Posterior vena cava (tissue), 2 donors: ENCODE measurements at regions not wholly inside any gene's neighbourhood (a gene's known extent, or its start where the extent isn't known, plus 50 kb on each side); places are given as distances from the start of the nearest gene placed in this dataset.
"Not testable (repeated sequence)": the region's sequence is repeated elsewhere in the genome, so short reads cannot be mapped to it uniquely, and the experiment has no call there.

ENCODE experiments used
- DNase-seq: peaks from one replicate; pipeline ENCODE4 v3.0.0-alpha.2; 2020; ENCODE audit warnings: low spot score
- intact Hi-C, 2 donors: fragments of 100-400 bp; cut with DNase I; formaldehyde crosslinking; loops; one replicate each; pipeline versions ENCODE4 v1.14.1 to v1.14.2; 2022 to 2023
- donor health status: DM: yes; HTN: yes; CAD: no.
- donor health status: DM: yes; HTN: yes; CAD: no.

DNA sequence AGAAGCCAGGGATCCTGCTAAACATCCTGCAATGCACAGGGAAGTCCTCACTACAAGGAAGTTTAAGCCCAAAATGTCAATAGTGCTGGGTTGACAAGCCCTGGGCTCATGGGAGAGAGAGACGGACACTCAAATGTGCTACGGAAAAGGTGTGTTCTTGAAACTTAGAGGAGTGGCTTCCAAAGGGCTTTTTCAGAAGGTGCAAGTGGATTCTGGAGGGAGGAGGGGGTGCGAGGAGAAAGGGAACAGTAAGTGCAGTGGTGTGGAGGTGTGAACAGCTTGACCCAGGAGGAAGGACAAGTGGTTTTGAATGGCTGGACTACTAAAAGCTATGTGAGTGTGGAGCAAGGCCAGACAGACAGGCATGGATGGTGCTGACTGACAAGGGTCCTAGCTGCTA lies 50.4 kb upstream of the CECR2 start:
- intact Hi-C loops: no loop called here
- DNase-seq: peak; percentile 11

DNA sequence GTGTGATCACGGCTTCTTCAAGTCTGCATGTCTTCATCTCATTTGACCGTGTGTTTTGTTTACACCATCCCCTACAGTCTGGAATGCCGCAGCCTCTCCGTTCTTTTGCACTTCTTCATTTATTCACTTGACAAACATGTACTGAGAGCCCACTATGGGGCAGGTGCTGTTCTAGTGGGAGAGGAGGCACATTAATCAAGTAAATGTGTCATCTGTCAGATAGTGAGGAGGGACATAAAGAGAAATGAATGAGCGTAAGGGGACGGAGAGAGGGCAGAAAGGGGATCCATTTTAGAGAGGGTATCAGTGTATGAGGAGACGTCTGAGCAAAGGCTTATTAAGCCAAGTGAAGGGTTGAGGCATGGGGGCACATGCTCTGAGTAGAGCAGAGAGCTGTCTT lies 54.0 kb upstream of the CECR2 start:
- DNase-seq: no peak
- intact Hi-C loops: no loop called here

DNA sequence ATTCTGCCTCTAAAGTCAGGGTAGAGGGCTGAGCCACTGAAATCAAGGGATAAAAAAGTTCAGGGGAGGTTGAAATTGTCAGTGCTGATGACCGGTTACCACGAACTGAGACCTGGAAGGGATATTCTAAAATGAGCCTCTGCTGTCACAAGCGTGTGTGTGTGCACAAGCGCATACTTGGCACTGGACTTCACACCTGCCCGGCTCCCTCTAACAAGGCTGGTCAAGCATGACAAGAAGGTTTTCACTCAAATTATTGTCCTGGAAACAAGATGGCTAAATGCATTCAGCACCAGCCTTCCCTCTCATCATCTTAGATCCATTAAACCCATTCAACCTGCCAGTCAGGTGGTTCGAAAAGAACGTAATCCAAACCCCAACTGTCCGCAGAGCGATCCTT lies 54.8 kb upstream of the CECR2 start:
- intact Hi-C loops: no loop called here
- peak; percentile 31 for DNase-seq

DNA sequence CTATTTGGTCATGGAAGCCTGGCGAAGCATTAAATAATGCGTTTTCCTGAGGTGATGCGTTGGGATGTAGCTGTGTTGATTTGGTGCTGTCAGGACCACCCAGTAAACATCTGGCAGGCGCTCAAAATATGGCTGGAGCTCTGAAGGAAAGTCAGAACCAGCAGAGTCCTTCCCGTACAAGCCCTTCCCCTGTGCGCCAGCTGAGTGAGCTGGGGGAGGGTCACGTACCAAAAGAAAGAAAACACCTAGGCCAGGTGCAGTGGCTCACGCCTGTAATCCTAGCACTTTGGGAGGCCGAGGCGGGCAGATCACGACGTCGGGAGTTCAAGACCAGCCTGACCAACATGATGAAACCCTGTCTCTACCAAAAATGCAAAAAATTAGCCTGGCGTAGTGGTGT lies 55.6 kb upstream of the CECR2 start:
- DNase-seq: no peak
- intact Hi-C loops: no loop called here

DNA sequence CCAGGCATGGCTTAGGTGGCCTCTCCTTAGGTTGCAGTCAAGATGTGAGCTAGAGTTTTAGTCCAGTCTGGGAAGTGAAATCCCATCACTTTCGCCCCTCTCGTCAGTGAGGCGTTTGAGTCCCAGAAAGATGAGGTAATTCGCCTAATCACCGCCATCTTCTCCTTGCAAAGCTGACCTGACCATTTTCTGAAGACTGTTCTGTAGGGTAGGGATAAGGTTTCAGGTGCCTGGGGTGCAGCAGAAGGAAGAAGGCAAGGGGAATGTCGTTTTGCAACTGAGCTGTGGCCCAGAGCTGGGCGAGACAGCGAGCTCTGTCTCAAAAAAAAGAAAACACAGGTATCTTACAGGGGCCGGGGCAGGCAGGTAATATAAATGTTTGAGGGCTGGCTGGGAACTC lies 61.7 kb upstream of the CECR2 start:
- intact Hi-C loops: no loop called here

DNA sequence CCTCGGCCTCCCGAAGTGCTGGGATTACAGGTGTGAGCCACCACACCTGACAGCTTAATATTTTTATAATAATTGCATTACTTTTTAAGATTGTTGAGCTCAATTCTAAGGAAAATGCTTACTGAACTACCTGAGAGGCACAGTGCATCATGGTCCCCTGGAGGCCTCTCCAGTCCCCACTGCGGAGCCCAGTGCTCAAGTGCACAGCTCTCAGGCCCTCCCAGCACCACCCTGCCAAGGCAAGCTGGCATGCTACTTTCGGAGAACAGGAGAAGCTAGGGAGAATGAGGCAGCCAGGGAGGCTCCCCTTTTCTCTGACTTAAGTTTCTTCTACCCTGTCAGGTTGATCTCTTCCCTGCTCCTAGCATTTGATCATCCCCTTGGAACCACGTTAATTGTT lies 64.2 kb upstream of the CECR2 start:
- intact Hi-C loops: no loop called here
- DNase-seq: no peak

More for the DNA sequence above, 61.7 kb upstream of the CECR2 start:
- DNase-seq: peak; percentile 16

DNA sequence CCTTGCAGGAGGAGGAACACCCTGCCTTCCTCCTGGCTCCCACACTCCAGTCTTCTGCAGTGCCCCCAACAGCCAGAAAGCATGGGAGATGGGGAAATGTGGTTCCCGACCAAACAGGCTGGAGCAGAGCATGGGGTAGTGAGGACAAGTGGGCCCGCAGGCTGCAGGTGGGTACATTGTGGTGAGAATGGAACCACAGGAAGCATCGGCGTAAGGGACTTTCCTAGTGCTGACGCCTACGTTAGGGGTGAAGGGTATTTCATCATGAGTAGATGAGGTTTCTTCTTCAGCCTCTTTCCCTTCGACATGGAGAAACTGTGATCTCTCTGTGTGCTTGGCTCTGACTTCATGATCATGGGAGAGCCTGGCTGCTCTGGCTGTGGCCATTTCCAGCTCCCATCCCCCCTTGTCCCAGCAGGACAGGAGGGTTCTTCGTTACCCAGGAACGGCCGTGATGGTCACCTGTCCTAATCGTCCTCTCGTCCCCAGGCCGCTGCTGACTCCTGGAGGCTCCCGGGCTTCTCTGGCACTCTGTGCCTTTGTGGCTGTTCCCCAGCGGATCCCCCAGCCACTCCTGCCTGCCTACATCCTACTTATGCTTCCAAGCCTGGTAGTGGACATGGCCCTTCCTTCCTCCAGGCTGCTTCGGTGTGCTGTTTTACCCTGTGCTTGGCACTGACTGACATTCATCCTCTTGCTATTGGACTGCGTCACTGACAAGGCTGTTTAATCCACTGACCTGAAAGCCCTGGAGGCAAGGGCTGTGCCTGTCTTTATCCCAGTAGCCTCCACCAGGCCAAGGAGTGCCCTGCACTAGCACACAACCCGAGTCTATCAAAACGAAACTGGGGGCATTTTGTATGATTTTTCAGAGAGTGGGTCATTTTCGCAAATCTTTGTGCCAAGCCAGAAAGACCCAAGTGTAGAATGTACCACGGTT lies 65.2 kb upstream of the CECR2 start:
- no peak for DNase-seq

DNA sequence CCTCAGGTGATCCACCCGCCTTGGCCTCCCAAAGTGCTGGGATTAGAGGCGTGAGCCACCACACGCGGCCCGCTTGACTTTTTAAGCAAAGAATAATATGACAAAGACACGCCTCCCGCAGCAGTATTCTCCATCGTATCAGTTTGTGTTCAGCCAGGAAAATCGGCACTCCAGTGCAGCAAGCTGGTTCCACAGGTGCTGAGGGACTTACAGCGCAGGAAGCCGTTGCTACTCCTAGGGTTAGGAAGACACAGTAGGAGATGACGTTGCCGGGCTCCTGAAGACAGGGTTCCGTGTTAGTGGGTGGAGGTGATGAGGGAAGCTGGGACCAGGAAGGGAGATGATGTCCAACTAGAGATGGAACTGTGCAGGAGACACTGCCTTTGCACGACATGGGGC lies 65.8 kb upstream of the CECR2 start:
- DNase-seq: no peak
- intact Hi-C loops: no loop called here

More for the DNA sequence above, 65.2 kb upstream of the CECR2 start:
- intact Hi-C loops: no loop called here

DNA sequence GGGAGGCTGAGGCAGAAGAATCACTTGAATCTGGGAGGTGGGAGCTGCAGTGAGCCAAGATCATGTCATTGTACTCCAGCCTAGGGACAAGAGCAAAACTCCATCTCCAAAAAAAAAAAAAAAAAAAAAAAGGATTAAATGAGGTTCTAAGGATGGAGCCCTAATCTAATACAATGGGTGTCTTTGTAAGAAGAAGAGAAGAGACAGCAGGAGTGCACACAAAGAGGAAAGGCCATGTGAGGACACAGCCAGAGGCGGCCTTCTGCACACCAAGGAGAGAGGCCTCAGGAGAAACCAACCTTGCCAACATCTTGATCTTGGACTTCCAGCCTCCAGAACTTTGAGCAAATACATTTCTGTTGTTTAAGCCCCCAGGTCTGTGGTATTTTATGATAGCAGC lies 66.6 kb upstream of the CECR2 start:
- intact Hi-C loops: no loop called here
- no peak for DNase-seq

DNA sequence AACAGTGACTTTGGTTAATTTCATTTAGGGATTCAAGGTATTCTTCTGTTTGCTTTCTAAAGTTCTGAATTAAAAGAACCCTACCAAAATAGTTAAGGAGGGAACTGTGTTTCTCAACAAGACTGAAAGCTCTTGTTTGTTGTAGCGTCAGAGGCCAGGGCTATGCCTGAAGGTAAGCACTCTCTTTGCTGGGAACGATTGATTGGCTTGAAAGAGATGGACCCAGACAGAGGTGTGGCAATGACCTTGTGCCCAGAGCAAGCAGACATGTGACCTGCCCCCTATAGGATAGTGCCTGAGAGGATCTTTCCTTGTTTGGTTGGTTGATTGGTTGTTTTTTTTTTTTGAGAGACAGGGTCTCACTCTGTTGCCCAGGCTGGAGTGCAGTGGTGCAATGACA lies 68.3 kb upstream of the CECR2 start:
- DNase-seq: no peak
- intact Hi-C loops: no loop called here

DNA sequence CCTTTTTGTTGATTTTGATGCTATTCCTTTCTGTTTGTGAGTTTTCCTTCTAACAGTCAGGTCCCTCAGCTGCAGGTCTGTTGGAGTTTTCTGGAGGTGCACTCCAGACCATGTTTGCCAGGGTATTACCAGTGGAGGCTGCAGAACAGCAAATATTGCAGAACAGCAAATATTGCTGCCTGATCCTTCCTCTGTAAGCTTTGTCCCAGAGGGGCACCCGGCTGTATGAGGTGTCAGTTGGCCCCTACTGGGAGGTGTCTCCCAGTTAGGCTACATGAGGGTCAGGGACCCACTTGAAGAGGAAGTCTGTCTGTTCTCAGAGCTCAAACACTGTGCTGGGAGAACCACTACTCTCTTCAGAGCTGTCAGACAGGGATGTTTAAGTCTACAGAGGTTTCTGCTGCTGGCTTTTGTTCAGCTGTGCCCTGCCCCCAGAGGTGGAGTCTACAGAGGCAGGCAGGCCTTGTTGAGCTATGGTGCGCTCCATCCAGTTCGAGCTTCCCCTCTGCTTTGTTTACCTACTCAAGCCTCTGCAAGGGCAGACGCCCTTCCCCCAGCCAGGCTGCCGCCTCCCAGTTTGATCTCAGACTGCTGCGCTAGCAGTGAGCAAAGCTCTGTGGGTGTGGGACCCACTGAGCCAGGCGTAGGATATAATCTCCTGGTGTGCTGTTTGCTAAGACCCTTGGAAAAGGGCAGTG lies 70.3 kb upstream of the CECR2 start:
- intact Hi-C loops: not testable (repeated sequence)
- DNase-seq: peak; percentile 55

DNA sequence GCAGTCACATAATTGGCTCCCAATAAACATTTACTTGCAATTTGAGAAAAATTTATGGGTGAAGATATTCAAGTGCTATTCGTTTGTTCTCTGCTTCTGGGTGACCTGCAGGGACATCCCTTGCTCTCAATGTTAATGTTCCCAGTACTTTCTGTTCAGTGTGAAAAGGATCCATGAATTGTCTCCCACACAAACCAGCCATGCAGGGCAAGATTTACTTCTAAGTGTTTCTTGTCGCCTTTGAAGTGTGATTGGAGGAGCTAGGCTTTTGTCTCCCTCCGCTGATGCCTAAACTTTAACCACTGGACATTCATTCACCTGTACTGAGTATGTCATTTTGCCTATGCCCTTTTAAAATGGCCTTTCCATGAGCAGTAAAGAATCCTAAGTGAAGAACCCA lies 66.4 kb upstream of the ADA2 start:
- no peak for DNase-seq
- intact Hi-C loops: no loop called here

DNA sequence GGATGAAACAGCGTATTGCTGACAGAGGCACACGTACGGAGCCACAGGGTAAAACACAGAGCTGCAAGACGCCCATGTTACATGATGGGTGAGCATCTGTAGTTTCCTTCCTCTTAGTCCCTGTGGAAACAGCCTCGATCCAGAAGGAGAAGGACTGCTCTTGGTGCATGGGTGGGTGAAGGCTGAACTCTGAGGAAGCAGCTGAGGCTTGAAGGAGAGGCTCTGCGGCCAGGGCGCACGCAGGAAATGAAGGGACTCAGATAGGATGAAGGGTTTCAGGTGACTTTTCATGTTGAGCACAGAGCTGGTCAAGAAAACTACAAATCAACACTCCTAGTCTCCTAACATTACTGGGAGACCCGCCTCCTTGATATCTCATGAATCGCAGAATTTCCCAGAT lies 65.7 kb upstream of the ADA2 start:
- DNase-seq: peak; percentile 28
- intact Hi-C loops: no loop called here

DNA sequence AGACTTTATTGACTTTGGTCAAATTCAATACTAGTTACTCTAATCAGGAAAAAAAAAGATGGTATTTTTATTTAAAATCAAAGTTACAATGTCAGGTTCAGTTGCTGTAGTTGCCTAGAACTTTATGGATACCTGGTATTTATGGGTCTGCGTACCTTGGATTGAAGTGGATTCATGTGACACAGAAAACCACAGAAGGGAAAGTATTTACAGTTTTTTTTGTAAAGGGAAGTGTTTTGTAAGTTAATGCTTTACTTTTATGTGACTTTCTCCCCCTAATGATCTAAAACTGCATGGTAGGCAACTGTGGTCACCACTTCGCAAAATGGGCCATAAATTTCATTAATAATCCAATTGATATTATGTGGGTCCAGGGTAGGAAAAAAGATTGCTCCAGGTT lies 65.2 kb upstream of the ADA2 start:
- intact Hi-C loops: no loop called here

DNA sequence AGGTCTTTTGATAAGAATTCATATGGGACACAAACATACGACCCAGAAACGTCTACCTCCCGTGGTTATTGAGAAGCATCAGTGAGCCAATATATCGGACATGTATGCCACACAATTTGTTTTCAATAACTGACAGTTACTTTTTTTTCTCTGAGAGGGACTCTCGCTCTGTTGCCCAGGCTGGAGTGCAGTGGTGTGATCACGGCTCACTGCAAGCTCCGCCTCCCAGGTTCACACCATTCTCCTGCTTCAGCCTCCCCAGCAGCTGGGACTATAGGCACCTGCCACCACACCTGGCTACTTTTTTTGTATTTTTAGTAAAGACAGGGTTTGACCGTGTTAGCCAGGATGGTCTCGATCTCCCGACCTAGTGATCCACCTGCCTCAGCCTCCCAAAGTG lies 64.6 kb upstream of the ADA2 start:
- intact Hi-C loops: not testable (repeated sequence)

More for the DNA sequence above, 65.2 kb upstream of the ADA2 start:
- DNase-seq: no peak

DNA sequence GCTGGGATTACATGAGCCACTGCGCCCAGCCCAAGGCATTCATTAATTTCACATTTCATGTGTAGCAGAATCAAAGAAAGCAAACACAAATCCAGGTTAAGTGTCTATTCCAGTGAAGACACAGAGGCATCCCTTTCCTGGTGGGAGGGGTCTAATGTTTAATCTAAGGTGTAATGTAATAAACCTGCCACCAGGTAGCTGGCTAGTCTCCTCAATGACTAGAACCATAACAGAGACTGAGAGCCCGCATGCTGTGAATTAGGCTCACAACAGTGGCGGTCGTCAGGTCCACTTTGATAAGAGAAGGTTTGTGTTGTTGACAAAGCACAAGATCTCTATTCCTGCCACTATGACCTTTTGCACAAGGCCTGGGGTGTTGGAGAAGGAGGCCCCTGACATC lies 64.2 kb upstream of the ADA2 start:
- intact Hi-C loops: no loop called here
- DNase-seq: peak; percentile 48

More for the DNA sequence above, 64.6 kb upstream of the ADA2 start:
- DNase-seq: peak; percentile 41

DNA sequence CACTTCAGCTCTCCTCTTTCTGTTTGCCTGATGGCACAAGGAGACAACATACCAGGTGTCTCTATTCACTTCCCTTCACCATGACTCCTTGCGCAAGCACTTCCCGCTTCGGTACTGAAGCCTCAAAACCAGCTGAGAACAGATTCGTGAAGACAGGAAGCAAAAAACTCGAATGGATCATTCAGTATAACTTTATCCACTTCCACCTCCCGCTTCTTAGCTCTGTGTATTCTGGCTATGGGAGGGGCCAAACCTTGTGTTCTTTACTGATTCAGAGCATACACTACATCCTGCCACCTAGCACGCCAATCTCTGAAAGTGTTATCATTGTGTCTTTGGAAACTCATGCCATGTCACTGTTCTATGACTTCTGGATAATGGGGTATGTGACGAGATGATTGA lies 62.2 kb upstream of the ADA2 start:
- peak; percentile 5 for DNase-seq
- intact Hi-C loops: no loop called here

DNA sequence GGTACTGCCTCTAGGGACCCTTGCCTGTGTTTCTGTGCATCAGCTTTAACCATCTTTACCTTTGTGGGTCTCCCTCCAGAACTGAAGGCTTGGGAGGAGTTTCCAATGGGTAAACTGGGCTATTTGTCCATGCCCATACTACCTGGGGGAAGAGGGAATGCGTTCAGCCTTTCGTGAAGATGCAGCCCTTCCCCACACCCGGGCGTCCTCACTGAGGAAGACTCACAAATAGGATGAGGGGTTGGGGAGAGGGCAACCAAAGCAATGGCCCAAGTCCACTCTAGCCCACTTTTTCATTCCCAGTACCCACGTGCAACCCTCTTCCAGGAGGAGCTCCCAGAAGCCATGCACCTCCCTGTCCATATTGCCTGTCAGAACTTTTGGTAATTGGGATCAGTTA lies 61.8 kb upstream of the ADA2 start:
- peak; percentile 29 for DNase-seq
- intact Hi-C loops: no loop called here

DNA sequence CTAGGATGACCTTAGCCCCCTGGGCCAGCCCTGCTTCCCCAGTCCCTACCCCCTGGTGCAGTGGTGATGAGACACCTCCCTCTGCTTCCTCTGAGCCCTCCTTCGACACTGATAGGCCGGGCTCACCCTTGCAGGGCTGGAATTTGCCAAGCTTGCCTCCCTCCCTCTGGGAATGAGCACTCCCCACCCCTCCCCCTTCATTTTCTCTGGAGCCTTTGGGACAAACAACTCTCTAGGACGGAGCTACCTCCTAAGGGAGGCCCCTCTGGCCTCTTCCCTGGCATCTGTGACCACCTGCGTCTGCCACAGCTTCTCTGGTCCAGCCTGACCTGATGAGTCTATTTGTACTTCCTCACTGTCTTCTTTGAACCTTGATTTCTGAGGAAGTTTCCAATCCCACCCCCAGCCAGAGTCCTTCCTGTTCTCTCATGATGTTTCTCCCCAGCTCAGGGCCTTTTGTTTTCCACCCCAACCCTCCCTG lies 53.3 kb upstream of the ADA2 start:
- intact Hi-C loops: no loop called here
- peak; percentile 49 for DNase-seq

DNA sequence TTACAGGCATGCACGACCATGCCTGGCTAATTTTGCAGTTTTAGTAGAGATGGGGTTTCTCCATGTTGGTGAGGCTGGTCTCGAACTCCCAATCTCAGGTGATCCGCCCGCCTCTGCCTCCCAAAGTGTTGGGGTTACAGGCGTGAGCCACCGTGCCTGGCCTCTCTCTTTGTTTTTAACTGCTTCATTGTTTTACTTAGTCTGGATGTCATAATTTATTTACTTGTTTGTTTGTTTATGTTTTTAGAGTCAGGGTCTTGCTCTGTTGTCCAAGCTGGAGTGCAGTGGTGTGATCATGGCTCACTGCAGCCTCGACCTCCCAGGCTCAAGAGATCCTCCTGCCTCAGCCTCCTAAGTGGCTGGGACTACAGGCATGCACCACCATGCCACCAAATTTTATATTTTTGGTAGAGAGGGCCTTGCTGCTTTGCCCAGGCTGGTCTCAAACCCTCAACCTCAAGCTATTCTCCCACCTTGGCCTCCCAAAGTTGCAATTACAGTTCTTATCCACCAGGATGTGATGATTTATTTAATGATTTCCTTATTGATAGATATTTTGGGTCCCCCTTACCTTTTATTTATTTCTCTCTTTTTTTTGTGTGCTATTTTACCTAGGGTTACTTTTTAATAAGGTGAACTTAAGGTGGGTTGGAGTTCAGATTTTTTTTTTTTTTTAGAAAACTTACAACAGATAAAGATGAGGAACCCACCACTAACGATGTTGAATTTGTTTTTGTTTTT lies 52.6 kb upstream of the ADA2 start:
- peak; percentile 69 for DNase-seq
- intact Hi-C loops: no loop called here
